ENCODE measurements at regions not wholly inside any gene's neighbourhood (a gene's known extent, or its start where the extent isn't known, plus 50 kb on each side); places are given as distances from the start of the nearest gene placed in this dataset.
"Not testable (repeated sequence)": the region's sequence is repeated elsewhere in the genome, so short reads cannot be mapped to it uniquely, and the experiment has no call there.

GRCh38 chr4:23035521-23036056 is 342.9 kb downstream of the GBA3 start:
- DNase-seq (ENCODE audit: low spot score): no peak

DNA sequence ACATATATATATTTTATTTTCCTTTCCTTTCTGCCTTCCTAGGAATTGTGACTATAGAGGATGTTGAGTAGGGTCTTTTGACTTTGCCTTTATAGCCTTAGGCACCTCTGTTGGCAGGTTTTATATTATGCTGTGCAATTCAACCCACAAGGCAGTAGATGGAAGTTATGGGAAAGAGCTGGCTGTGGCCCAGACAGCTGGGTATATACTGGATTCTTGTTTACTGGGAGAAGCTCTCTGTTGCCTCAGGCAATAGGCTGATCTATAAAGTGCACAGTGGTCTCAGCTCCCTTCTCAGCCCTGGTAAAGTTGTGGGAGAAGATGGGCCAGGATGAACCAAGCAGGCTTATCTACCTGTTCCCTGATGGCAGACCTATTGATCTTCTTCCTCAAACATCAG is 342.0 kb downstream of the GBA3 start:
- DNase-seq (ENCODE audit: low spot score): no peak

- no peak for DNase-seq (ENCODE audit: low spot score)
Observed at GRCh38 chr4:23033796-23034195, 341.1 kb downstream of the GBA3 start.

GRCh38 chr4:23028875-23029274 is 336.1 kb downstream of the GBA3 start:
- DNase-seq (ENCODE audit: low spot score): no peak

- no peak for DNase-seq (ENCODE audit: low spot score)
Observed at GRCh38 chr4:23023666-23024065, 330.9 kb downstream of the GBA3 start.

- no peak for DNase-seq (ENCODE audit: low spot score)
Observed at GRCh38 chr4:23023121-23023520, 330.4 kb downstream of the GBA3 start.

GRCh38 chr4:23022032-23022431 is 329.3 kb downstream of the GBA3 start:
- no peak for DNase-seq (ENCODE audit: low spot score)

- no peak for DNase-seq (ENCODE audit: low spot score)
Observed at GRCh38 chr4:23021040-23021439, 328.3 kb downstream of the GBA3 start.

- DNase-seq (ENCODE audit: low spot score): not testable (repeated sequence)
Observed at GRCh38 chr4:23020399-23020798, 327.7 kb downstream of the GBA3 start.

- DNase-seq (ENCODE audit: low spot score): no peak
Observed at GRCh38 chr4:23016981-23017380, 324.2 kb downstream of the GBA3 start.

DNA sequence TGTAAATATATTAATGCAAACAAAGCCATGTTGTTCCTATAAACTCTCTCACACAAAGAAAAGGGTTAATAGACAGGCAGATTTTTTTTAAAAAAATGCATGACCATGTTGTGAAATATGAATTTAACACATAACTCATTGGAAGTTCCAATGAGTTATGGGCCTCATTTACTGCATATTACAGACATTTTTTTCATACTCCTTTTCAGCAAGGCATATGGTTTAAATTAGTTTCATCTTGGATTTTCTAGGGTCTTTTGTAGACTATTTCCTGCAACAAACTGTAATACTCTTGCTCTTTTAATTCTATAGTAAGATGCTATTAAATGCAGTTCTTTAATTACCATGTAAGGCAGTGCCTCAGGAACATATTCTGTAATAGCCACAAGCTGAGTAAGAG is 323.1 kb downstream of the GBA3 start:
- DNase-seq (ENCODE audit: low spot score): no peak

DNA sequence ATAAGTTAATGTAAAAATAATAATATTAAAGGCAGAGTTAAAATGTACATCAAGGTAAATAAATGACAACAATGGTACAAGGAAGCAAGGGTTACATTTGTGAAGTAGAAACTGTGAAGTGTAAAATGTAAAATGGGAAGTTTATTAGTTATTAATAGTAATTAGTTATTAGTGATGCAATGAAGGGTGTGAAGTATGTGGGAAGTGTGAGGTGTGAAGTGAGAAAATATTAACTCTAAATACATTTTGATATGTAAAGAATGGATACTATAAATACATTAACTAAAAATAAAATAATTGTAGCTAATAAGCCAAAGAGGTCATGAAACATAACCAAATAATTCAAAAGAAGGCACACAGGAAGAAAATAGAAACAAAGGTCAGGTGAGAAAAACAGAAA is 316.4 kb downstream of the GBA3 start:
- DNase-seq (ENCODE audit: low spot score): no peak

- DNase-seq (ENCODE audit: low spot score): no peak
Observed at GRCh38 chr4:23006756-23007155, 314.0 kb downstream of the GBA3 start.

DNA sequence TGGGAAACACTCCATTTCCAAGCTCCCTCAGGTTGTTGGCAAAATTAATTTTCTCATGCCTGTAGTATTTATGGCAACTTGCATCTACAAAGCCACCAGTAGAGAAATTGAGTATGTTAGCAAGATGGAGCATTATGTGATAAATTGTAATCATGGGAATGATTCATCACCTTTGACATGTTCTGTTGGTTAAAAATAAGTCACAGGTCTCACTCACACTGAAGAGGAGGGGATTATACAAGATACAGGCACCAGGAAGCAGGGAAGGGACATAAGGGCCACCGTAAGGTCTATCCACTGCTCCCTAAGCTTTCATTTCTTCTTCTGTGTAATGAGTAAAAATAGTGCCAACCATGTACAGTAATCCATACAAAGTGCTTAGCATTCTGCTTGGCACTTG is 313.0 kb downstream of the GBA3 start:
- no peak for DNase-seq (ENCODE audit: low spot score)

DNA sequence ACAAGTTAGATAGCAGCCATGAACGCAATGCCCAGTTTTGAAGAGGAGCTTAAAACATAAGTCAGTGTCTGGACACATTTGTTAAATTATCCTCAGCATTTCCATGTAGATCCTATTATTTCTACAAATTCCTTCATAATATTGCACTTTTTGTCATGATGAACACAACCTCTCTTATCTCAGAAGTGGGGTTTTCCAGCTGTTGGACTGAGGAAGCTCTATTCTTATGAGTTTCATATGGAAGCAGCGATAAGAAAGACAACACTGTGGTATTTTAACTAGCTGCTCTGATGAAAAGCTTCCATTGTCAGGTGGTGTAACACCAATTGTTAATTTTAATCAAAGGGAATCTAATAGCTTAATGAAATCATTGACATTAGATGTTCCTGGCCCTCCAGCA is 308.7 kb downstream of the GBA3 start:
- no peak for DNase-seq (ENCODE audit: low spot score)

- no peak for DNase-seq (ENCODE audit: low spot score)
Observed at GRCh38 chr4:22999419-22999818, 306.7 kb downstream of the GBA3 start.

GRCh38 chr4:22997358-22998224 is 304.9 kb downstream of the GBA3 start:
- peak; percentile 11 for DNase-seq (ENCODE audit: low spot score)

DNA sequence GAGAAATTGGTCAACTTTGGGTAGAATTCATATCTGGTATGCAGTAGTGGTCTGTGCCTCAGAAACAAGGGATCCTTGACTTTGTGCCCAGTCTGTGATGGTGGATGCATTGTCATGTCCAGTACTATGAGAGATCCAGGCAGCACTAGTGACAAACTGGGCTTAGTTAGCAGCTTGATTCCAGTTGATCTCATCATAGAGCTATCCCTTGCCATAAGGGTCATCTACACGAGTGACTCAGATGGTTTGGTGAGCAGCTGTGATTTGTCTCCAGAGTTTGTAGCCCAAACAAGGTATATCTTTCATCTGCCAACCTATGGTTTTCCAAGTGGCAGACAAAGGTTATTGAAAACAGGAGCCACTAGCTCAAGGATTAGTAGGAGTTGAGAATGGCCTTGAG is 298.8 kb downstream of the GBA3 start:
- DNase-seq (ENCODE audit: low spot score): no peak

DNA sequence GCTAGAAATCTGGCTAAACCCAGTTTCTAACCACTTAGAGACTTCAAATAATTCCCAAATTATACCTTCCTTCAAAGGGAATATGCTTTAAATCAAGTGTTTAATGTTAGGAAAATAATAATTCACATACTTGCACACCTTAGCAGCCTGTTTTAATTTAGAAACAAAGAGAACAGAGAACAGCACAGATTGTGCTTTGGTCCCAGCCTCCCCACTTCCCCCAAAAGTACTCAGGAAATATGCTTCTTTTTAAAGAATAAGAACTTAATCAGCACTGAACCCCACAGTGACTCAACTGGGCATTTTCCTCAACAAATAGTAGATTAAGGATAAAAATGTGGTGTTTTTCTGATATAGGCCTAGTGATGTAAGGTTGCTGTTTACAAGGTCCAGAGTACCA is 295.8 kb downstream of the GBA3 start:
- DNase-seq (ENCODE audit: low spot score): no peak

- no peak for DNase-seq (ENCODE audit: low spot score)
Observed at GRCh38 chr4:22987870-22988269, 295.1 kb downstream of the GBA3 start.

GRCh38 chr4:22986881-22987280 is 294.1 kb downstream of the GBA3 start:
- no peak for DNase-seq (ENCODE audit: low spot score)

GRCh38 chr4:22986262-22986661 is 293.5 kb downstream of the GBA3 start:
- no peak for DNase-seq (ENCODE audit: low spot score)

DNA sequence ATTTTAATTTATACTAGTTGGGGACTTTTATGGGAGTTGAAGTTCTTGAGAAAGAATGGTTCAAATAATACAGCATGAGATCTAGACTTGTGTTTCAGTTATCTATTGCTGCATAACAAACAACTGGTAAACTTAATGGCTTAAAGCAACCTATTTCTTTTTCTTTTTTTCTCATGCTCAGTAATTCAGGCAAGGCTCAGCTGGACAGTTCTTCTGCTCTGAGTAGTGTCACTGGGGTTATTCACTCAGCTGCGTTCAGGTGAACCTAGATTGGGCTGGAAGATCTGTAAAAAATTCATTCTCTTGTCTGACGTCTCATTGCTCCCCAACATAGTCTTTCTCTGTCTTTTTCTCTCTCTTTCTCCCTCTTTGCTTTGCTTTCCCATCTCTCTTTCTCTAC is 291.7 kb downstream of the GBA3 start:
- no peak for DNase-seq (ENCODE audit: low spot score)

- no peak for DNase-seq (ENCODE audit: low spot score)
Observed at GRCh38 chr4:22978656-22979055, 285.9 kb downstream of the GBA3 start.

Data from SK-N-DZ (cell line).